ENCODE measurements at regions not wholly inside any gene's neighbourhood (a gene's known extent, or its start where the extent isn't known, plus 50 kb on each side); places are given as distances from the start of the nearest gene placed in this dataset.

- no peaks in the 10 kb centered on the region for H3K4me1 Mint-ChIP-seq (ENCODE audit: low read depth, unreplicated experiment)
- Histone ChIP-seq H3K9me3 (peaks cover 4% of the 10 kb centered on the region; the same call in 1 of the 2 replicates), H3K27me3 (replicated peaks; ENCODE audit: control insufficient read depth, insufficient read depth, low read length) (no peaks in the 10 kb centered on the region), H3K4me1 (no peaks in the 10 kb centered on the region), H3K4me3 (ENCODE audit: low read depth, low read length) (no peak overlapping the region), H3K36me3 (ENCODE audit: control insufficient read depth, insufficient read depth, low read length) (no peaks in the 10 kb centered on the region)
- no TSS peak for BruUV-seq (replicated peaks)
- no peak for DNase-seq
- ChIA-PET POLR2A (no interaction called here), CTCF (no interaction called here)
- no peak overlapping the region for H3K4me3 Mint-ChIP-seq (ENCODE audit: unreplicated experiment)
- no peaks in the 10 kb centered on the region for H3K9me3 Mint-ChIP-seq (ENCODE audit: unreplicated experiment)
- no peak for TF ChIP-seq CTCF (IDR thresholded peaks at IDR 0.05; ENCODE audit: insufficient read depth in 1 of 2, low read depth in 1 of 2, low read length in 1 of 2, severe bottlenecking in 1 of 2, unreplicated experiment in 1 of 2)
- H3K27me3 Mint-ChIP-seq (ENCODE audit: insufficient read depth, unreplicated experiment), result no peaks in the 10 kb centered on the region
- intact Hi-C loops (cut with micrococcal nuclease; ENCODE audit: unreplicated experiment), result no loop called here
- no peaks in the 10 kb centered on the region for H3K36me3 Mint-ChIP-seq (ENCODE audit: insufficient read depth, unreplicated experiment)
- H3K27ac Mint-ChIP-seq (ENCODE audit: unreplicated experiment), result no peak overlapping the region
These were observed 969.0 kb upstream of the ALCAM start for GRCh38 chr3:104397713-104398112.

GRCh38 chr3:104402902-104403301 is 963.8 kb upstream of the ALCAM start:
- no TSS peak for BruUV-seq (replicated peaks)
- no peaks in the 10 kb centered on the region for H3K27me3 ChIP-seq (replicated peaks; ENCODE audit: control insufficient read depth, insufficient read depth, low read length)
- intact Hi-C loops (cut with micrococcal nuclease; ENCODE audit: unreplicated experiment), result no loop called here
- no peaks in the 10 kb centered on the region for H3K27me3 Mint-ChIP-seq (ENCODE audit: insufficient read depth, unreplicated experiment)
- TF ChIP-seq CTCF (IDR thresholded peaks at IDR 0.05; ENCODE audit: insufficient read depth in 1 of 2, low read depth in 1 of 2, low read length in 1 of 2, severe bottlenecking in 1 of 2, unreplicated experiment in 1 of 2), result no peak
- H3K36me3 Mint-ChIP-seq (ENCODE audit: insufficient read depth, unreplicated experiment), result no peaks in the 10 kb centered on the region
- no peaks in the 10 kb centered on the region for H3K4me1 Mint-ChIP-seq (ENCODE audit: low read depth, unreplicated experiment)
- no peak overlapping the region for H3K4me3 ChIP-seq (ENCODE audit: low read depth, low read length)
- ChIA-PET CTCF (no interaction called here), POLR2A (no interaction called here)
- no peaks in the 10 kb centered on the region for H3K9me3 Mint-ChIP-seq (ENCODE audit: unreplicated experiment)
- DNase-seq, result no peak
- H3K36me3 ChIP-seq (ENCODE audit: control insufficient read depth, insufficient read depth, low read length), result no peaks in the 10 kb centered on the region
- H3K9me3 ChIP-seq, result no peaks in the 10 kb centered on the region
- H3K27ac Mint-ChIP-seq (ENCODE audit: unreplicated experiment), result no peak overlapping the region
- no peaks in the 10 kb centered on the region for H3K4me1 ChIP-seq
- no peak overlapping the region for H3K4me3 Mint-ChIP-seq (ENCODE audit: unreplicated experiment)

- ChIA-PET CTCF (no interaction called here), POLR2A (no interaction called here)
- Mint-ChIP-seq H3K27ac (ENCODE audit: unreplicated experiment) (no peak overlapping the region), H3K36me3 (ENCODE audit: insufficient read depth, unreplicated experiment) (no peaks in the 10 kb centered on the region), H3K9me3 (ENCODE audit: unreplicated experiment) (no peaks in the 10 kb centered on the region), H3K4me3 (ENCODE audit: unreplicated experiment) (no peak overlapping the region), H3K4me1 (ENCODE audit: low read depth, unreplicated experiment) (no peaks in the 10 kb centered on the region), H3K27me3 (ENCODE audit: insufficient read depth, unreplicated experiment) (no peaks in the 10 kb centered on the region)
- H3K4me1 ChIP-seq, result no peaks in the 10 kb centered on the region
- TF ChIP-seq CTCF (IDR thresholded peaks at IDR 0.05; ENCODE audit: insufficient read depth in 1 of 2, low read depth in 1 of 2, low read length in 1 of 2, severe bottlenecking in 1 of 2, unreplicated experiment in 1 of 2), result no peak
- intact Hi-C loops (cut with micrococcal nuclease; ENCODE audit: unreplicated experiment), result no loop called here
- H3K4me3 ChIP-seq (ENCODE audit: low read depth, low read length), result no peak overlapping the region
- no peaks in the 10 kb centered on the region for H3K36me3 ChIP-seq (ENCODE audit: control insufficient read depth, insufficient read depth, low read length)
- H3K27me3 ChIP-seq (replicated peaks; ENCODE audit: control insufficient read depth, insufficient read depth, low read length), result no peaks in the 10 kb centered on the region
- no peaks in the 10 kb centered on the region for H3K9me3 ChIP-seq
- no peak for DNase-seq
- BruUV-seq (replicated peaks), result no TSS peak
These were observed 955.0 kb upstream of the ALCAM start for GRCh38 chr3:104411757-104412156.

All from Caco-2 (cell line).